ENCODE measurements at regions not wholly inside any gene's neighbourhood (a gene's known extent, or its start where the extent isn't known, plus 50 kb on each side); places are given as distances from the start of the nearest gene placed in this dataset.

GRCh38 chr5:17763301-17763700, 129.0 kb downstream of the TAF11L14 start:
- Histone ChIP-seq H3K9me3 (ENCODE audit: insufficient read depth, low read depth, low read length) (no peaks in the 10 kb centered on the region), H3K4me3 (ENCODE audit: low read length) (no peak overlapping the region), H3K36me3 (ENCODE audit: insufficient read depth, low read depth, low read length) (no peaks in the 10 kb centered on the region), H3K27me3 (ENCODE audit: insufficient read depth, low read length) (no peaks in the 10 kb centered on the region), H3K9ac (ENCODE audit: low read depth, low read length) (no peak overlapping the region), H3K4me1 (ENCODE audit: insufficient read depth, low read length) (no peaks in the 10 kb centered on the region; the same call in 1 of the 2 replicates), H3K27ac (ENCODE audit: low read length) (no peak overlapping the region)

DNA sequence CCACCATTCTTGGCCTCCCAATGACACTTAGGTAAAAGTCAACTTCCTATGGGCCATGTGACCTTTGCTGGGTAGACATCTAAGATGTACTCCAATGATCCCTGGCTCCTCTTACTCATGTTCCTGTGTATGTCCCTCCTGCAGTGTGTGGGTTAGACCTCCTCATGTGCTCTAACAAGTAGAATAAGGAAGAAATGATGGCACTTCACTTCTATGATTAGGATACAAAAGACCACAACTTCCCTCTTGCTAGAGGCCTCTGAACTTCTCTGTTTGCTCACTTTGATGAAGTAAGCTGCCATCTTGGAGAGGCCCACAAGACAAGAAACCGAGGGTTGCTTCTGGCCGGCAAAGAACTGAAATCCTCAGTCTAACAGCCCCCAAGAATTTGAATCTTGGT, 131.8 kb downstream of the TAF11L14 start:
- H3K9me3 ChIP-seq (ENCODE audit: insufficient read depth, low read depth, low read length): no peaks in the 10 kb centered on the region
- no peaks in the 10 kb centered on the region for H3K36me3 ChIP-seq (ENCODE audit: insufficient read depth, low read depth, low read length)
- H3K4me3 ChIP-seq (ENCODE audit: low read length): no peak overlapping the region
- H3K27ac ChIP-seq (ENCODE audit: low read length): no peak overlapping the region
- no peaks in the 10 kb centered on the region for H3K27me3 ChIP-seq (ENCODE audit: insufficient read depth, low read length)
- H3K9ac ChIP-seq (ENCODE audit: low read depth, low read length): no peak overlapping the region
- H3K4me1 ChIP-seq (ENCODE audit: insufficient read depth, low read length): no peaks in the 10 kb centered on the region; the same call in 1 of the 2 replicates

DNA sequence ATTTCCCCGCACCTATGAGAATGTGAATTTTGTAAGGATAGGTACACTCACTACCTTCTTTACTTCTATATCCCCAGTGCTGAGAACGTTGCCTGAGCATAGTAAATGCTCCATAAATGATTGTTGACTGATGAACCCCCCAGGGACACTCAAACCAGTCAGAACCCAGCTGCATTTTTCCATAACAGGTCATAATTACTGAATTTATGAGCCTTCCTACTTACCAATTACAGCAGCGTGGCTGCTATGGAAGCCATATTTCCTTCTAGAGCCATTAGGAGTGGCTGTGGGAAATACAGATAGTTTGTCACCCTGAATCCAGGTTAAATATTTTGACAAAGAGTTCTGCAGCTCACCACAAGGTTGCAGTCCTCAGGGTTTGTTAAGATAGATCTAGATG, 135.0 kb downstream of the TAF11L14 start:
- no peak overlapping the region for H3K27ac ChIP-seq (ENCODE audit: low read length)
- H3K9ac ChIP-seq (ENCODE audit: low read depth, low read length): no peak overlapping the region
- H3K36me3 ChIP-seq (ENCODE audit: insufficient read depth, low read depth, low read length): no peaks in the 10 kb centered on the region
- no peaks in the 10 kb centered on the region for H3K27me3 ChIP-seq (ENCODE audit: insufficient read depth, low read length)
- H3K9me3 ChIP-seq (ENCODE audit: insufficient read depth, low read depth, low read length): no peaks in the 10 kb centered on the region
- no peaks in the 10 kb centered on the region; the same call in 1 of the 2 replicates for H3K4me1 ChIP-seq (ENCODE audit: insufficient read depth, low read length)
- no peak overlapping the region for H3K4me3 ChIP-seq (ENCODE audit: low read length)

- H3K36me3 ChIP-seq (ENCODE audit: insufficient read depth, low read depth, low read length): no peaks in the 10 kb centered on the region
- H3K9ac ChIP-seq (ENCODE audit: low read depth, low read length): no peak overlapping the region
These were observed 138.0 kb downstream of the TAF11L14 start for GRCh38 chr5:17772232-17772631.

DNA sequence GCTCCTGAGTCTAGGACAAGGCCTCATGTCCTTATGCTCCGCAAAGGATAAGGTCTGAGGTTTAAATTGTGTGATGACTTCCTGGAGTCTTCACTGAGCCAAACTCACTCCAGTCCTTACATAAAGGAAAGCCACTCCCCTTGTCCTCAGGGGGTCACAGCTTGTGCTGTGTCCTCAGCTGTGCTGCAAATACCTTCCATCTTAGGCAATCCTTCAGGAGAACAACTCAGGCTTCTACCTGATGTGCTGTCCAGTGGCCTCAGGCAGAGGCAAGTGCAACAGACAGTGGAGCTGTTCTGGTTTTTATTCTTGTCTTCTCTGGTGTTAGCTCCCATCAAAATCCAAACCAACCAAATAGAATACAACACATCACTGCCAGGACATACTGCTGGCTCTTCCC, 151.5 kb downstream of the TAF11L14 start:
- Histone ChIP-seq H3K27ac (ENCODE audit: low read length) (no peak overlapping the region), H3K9me3 (ENCODE audit: insufficient read depth, low read depth, low read length) (no peaks in the 10 kb centered on the region), H3K36me3 (ENCODE audit: insufficient read depth, low read depth, low read length) (no peaks in the 10 kb centered on the region), H3K4me3 (ENCODE audit: low read length) (no peak overlapping the region), H3K9ac (ENCODE audit: low read depth, low read length) (no peak overlapping the region), H3K27me3 (ENCODE audit: insufficient read depth, low read length) (no peaks in the 10 kb centered on the region), H3K4me1 (ENCODE audit: insufficient read depth, low read length) (no peaks in the 10 kb centered on the region)

More at GRCh38 chr5:17772232-17772631, 138.0 kb downstream of the TAF11L14 start:
- H3K27ac ChIP-seq (ENCODE audit: low read length): no peak overlapping the region
- H3K27me3 ChIP-seq (ENCODE audit: insufficient read depth, low read length): no peaks in the 10 kb centered on the region
- H3K4me3 ChIP-seq (ENCODE audit: low read length): no peak overlapping the region
- no peaks in the 10 kb centered on the region for H3K4me1 ChIP-seq (ENCODE audit: insufficient read depth, low read length)
- H3K9me3 ChIP-seq (ENCODE audit: insufficient read depth, low read depth, low read length): no peaks in the 10 kb centered on the region

- H3K9me3 ChIP-seq (ENCODE audit: insufficient read depth, low read depth, low read length): no peaks in the 10 kb centered on the region
- H3K36me3 ChIP-seq (ENCODE audit: insufficient read depth, low read depth, low read length): no peaks in the 10 kb centered on the region
- no peak overlapping the region for H3K27ac ChIP-seq (ENCODE audit: low read length)
- no peak overlapping the region for H3K9ac ChIP-seq (ENCODE audit: low read depth, low read length)
- H3K27me3 ChIP-seq (ENCODE audit: insufficient read depth, low read length): no peaks in the 10 kb centered on the region
- H3K4me3 ChIP-seq (ENCODE audit: low read length): no peak overlapping the region
- H3K4me1 ChIP-seq (ENCODE audit: insufficient read depth, low read length): no peaks in the 10 kb centered on the region
These were observed 154.1 kb downstream of the TAF11L14 start for GRCh38 chr5:17788351-17788750.

GRCh38 chr5:17794201-17794600, 159.9 kb downstream of the TAF11L14 start:
- Histone ChIP-seq H3K4me1 (ENCODE audit: insufficient read depth, low read length) (no peaks in the 10 kb centered on the region), H3K4me3 (ENCODE audit: low read length) (no peak overlapping the region), H3K9ac (ENCODE audit: low read depth, low read length) (no peak overlapping the region), H3K9me3 (ENCODE audit: insufficient read depth, low read depth, low read length) (no peaks in the 10 kb centered on the region), H3K36me3 (ENCODE audit: insufficient read depth, low read depth, low read length) (no peaks in the 10 kb centered on the region), H3K27me3 (ENCODE audit: insufficient read depth, low read length) (no peaks in the 10 kb centered on the region), H3K27ac (ENCODE audit: low read length) (no peak overlapping the region)

- Histone ChIP-seq H3K4me1 (ENCODE audit: insufficient read depth, low read length) (no peaks in the 10 kb centered on the region), H3K27me3 (ENCODE audit: insufficient read depth, low read length) (no peaks in the 10 kb centered on the region), H3K27ac (ENCODE audit: low read length) (no peak overlapping the region), H3K4me3 (ENCODE audit: low read length) (no peak overlapping the region), H3K9me3 (ENCODE audit: insufficient read depth, low read depth, low read length) (no peaks in the 10 kb centered on the region), H3K9ac (ENCODE audit: low read depth, low read length) (no peak overlapping the region), H3K36me3 (ENCODE audit: insufficient read depth, low read depth, low read length) (no peaks in the 10 kb centered on the region)
These were observed 160.6 kb downstream of the TAF11L14 start for GRCh38 chr5:17794815-17795214.

- no peaks in the 10 kb centered on the region for H3K9me3 ChIP-seq (ENCODE audit: insufficient read depth, low read depth, low read length)
- H3K4me3 ChIP-seq (ENCODE audit: low read length): no peak overlapping the region
- no peak overlapping the region for H3K27ac ChIP-seq (ENCODE audit: low read length)
- H3K4me1 ChIP-seq (ENCODE audit: insufficient read depth, low read length): no peaks in the 10 kb centered on the region
- H3K27me3 ChIP-seq (ENCODE audit: insufficient read depth, low read length): no peaks in the 10 kb centered on the region
- no peaks in the 10 kb centered on the region for H3K36me3 ChIP-seq (ENCODE audit: insufficient read depth, low read depth, low read length)
- H3K9ac ChIP-seq (ENCODE audit: low read depth, low read length): no peak overlapping the region
These were observed 161.9 kb downstream of the TAF11L14 start for GRCh38 chr5:17796142-17796541.

DNA sequence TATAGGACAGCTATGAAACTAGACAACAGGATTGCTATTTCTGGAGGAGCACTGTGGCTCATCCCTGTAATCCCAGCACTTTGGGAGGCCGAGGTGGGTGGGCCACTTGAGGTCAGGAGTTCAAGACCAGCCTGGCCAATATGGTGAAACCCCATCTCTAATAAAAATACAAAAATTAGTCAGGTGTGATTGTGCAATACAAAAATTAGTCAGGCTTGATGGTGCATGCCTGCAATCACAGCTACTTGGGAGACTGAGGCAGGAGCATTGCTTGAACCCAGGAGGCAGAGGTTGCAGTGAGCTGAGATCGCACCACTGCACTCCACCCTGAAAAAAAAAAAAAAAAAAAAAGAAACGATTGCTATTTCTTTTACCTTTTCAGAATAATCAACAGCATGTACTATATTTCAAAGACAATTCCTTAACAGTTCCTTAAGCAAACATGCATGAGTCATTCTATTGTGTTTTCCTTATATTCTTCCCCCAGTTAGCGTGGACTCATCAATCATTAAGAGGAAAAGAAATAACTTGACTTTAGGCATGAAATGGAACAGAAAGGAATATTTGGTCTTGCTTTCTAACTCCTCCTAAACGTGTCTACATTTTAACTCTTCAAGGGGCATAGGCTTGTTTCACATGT, 162.6 kb downstream of the TAF11L14 start:
- Histone ChIP-seq H3K9me3 (ENCODE audit: insufficient read depth, low read depth, low read length) (no peaks in the 10 kb centered on the region), H3K4me1 (ENCODE audit: insufficient read depth, low read length) (no peaks in the 10 kb centered on the region; the same call in 1 of the 2 replicates), H3K4me3 (ENCODE audit: low read length) (no peak overlapping the region), H3K9ac (ENCODE audit: low read depth, low read length) (no peak overlapping the region), H3K36me3 (ENCODE audit: insufficient read depth, low read depth, low read length) (no peaks in the 10 kb centered on the region), H3K27me3 (ENCODE audit: insufficient read depth, low read length) (no peaks in the 10 kb centered on the region), H3K27ac (ENCODE audit: low read length) (no peak overlapping the region)

- H3K27ac ChIP-seq (ENCODE audit: low read length): no peak overlapping the region
These were observed 165.3 kb downstream of the TAF11L14 start for GRCh38 chr5:17799521-17799920.

GRCh38 chr5:17801595-17801994, 167.3 kb downstream of the TAF11L14 start:
- Histone ChIP-seq H3K4me1 (ENCODE audit: insufficient read depth, low read length) (peaks cover 9% of the 10 kb centered on the region; the same call in 1 of the 2 replicates), H3K9me3 (ENCODE audit: insufficient read depth, low read depth, low read length) (no peaks in the 10 kb centered on the region), H3K36me3 (ENCODE audit: insufficient read depth, low read depth, low read length) (no peaks in the 10 kb centered on the region), H3K27ac (ENCODE audit: low read length) (no peak overlapping the region), H3K9ac (ENCODE audit: low read depth, low read length) (no peak overlapping the region), H3K27me3 (ENCODE audit: insufficient read depth, low read length) (no peaks in the 10 kb centered on the region), H3K4me3 (ENCODE audit: low read length) (no peak overlapping the region)

More at GRCh38 chr5:17799521-17799920, 165.3 kb downstream of the TAF11L14 start:
- Histone ChIP-seq H3K9me3 (ENCODE audit: insufficient read depth, low read depth, low read length) (no peaks in the 10 kb centered on the region), H3K36me3 (ENCODE audit: insufficient read depth, low read depth, low read length) (no peaks in the 10 kb centered on the region), H3K4me1 (ENCODE audit: insufficient read depth, low read length) (peaks cover 9% of the 10 kb centered on the region; the same call in 1 of the 2 replicates), H3K27me3 (ENCODE audit: insufficient read depth, low read length) (no peaks in the 10 kb centered on the region), H3K9ac (ENCODE audit: low read depth, low read length) (no peak overlapping the region), H3K4me3 (ENCODE audit: low read length) (no peak overlapping the region)

Data from iPS-20b (cell line).